Left kidney (tissue), 1 donor: ENCODE measurements at regions not wholly inside any gene's neighbourhood (a gene's known extent, or its start where the extent isn't known, plus 50 kb on each side); places are given as distances from the start of the nearest gene placed in this dataset.

Experiments used
- DNase-seq: peaks from one replicate; pipeline ENCODE4 v3.0.0-alpha.2; 2013

DNA sequence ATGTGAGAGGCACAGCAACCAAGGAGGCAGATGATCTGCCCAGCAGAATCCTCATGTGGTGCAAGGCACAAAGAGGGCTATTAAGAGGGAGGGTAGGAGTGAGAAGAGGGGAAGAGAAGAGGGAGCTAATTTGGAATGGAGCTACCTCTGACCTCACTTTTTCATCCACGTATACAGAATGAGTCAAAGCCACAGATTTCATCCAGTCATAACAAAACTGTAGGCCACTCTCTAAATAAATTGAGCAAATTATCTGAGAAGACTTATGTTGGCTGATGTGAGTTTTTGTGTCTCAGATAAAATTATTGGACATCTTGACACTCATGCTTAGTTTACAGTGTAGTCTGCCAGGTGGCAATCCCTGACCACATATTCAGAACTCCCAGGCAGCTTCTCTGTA lies 325.6 kb downstream of the TTLL7 start:
- DNase-seq, result no peak

- no peak for DNase-seq
These were observed 327.3 kb downstream of the TTLL7 start for GRCh38 chr1:83671586-83671985.

DNA sequence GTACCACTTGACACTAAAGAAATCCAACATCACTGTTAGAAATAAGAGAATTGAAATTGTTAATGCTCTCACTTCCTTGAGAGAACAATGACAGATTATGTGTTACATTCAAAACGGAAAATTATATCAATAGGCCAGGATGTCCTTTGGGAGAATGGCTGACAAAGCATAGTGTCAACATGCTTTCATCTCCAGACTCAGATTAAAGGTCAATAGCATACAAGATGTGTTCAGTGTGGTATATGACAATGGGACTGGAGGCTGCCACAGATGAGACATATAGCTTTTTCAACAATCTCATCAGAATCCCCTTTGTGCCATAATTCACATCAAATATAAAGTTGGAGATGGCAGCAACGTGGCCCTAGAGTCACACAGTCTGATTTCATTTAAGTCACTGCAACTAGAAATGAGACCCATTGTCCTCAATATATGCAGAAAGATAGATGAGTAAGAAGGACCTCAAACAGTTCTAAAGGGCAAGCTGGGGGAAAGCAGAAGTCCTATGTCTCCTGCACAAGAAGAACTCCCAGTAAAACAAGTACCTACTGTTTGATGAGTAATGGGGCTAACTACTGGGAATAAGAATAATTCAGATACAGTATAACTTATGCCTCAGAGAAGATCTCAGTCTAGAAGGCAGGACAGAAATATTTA lies 327.9 kb downstream of the TTLL7 start:
- no peak for DNase-seq

DNA sequence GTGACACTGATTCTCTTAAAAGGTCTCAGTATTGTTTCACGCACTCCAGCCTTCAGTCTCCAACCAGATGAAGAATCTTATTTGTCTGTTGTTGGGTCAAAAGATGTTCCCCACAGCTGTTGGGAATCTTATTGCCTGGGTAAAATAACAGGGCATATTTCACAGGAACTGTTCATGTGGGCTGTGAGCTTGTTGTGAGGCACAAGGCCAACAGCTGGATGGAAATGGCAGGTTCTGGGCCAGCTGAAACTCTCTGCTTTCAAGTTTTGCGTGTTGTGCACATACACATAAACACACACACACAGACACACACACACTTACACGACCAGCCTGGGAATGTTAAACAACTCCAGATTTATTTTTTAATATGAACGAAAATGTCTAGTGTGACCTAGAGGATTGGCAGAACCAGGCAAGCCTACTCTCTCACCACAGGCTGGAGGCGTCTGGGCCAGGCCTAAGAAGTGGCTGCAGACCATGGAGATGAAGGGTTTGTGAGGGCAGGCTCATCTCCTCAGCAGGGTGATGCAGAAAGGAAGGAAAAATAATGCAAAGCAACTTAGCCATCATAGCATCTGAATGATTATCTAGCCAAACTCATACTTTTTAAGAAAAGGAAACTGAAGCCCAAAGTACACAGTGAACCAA lies 357.0 kb downstream of the TTLL7 start:
- DNase-seq, result no peak

DNA sequence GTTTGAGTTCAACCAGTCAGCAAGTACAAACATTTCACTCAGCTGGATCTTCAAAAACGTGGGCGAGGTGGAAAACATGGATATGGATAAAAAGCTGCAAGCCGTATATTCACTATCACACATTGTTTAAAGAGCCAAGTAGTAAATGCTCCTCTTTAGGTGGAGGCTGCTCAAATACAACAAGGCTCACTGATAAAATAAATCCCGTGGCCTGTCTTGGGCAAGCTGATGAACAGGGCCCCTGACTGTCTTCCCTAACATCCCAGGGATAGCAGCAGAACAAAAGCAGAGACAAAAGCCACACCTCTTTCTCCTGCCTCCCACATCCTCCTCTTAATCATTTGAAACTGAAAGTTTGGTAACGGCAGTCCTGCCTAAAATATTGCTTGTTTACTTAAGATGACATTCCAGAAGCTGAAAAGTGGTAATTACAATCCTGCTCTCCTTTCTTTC lies 357.7 kb downstream of the TTLL7 start:
- DNase-seq, result peak; percentile 34

DNA sequence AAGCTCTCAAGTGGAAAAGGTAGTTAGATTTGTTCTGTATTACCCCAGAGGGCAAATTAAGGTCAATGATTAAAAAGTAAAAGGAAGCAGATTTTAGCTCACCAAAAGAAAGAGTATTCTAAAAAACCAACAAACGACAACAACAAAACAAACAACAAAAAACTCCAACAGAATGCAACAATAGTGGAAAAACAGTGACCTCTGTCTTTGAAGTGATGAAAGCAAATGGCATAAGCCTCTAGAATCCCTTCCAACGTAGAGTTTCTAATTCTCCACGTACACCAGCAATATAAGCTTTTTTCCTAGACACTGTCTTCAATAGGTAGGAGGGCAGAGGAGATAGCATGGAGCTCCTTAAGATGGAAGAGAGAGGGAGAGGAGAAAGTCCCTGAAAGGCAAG lies 359.1 kb downstream of the TTLL7 start:
- no peak for DNase-seq

GRCh38 chr1:83637586-83637985 lies 361.3 kb downstream of the TTLL7 start:
- DNase-seq, result no peak

GRCh38 chr1:83637009-83637408 lies 361.9 kb downstream of the TTLL7 start:
- DNase-seq, result no peak

GRCh38 chr1:83632906-83633305 lies 366.0 kb downstream of the TTLL7 start:
- no peak for DNase-seq

GRCh38 chr1:83631851-83632250 lies 367.1 kb downstream of the TTLL7 start:
- no peak for DNase-seq

GRCh38 chr1:83627045-83627444 lies 371.9 kb downstream of the TTLL7 start:
- no peak for DNase-seq

- DNase-seq, result no peak
These were observed 372.3 kb downstream of the TTLL7 start for GRCh38 chr1:83626603-83627002.

DNA sequence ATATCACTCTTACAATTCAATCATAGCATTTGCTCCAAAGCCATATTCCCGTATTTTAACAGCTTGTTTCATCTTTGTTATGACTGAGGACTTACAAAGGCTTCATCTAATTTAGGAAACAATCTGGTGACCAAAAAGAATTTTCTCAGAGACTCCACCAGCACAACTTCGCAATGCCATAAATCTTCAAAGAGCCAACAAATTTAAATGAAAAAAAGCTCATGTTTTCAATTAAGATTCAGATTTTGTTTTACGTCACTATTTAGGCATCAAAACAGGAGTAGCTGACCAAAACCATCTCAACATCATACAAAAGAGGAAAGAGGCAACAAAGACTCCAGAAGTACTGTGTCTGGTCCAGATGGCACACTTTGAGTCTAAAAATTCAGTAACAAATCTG lies 373.3 kb downstream of the TTLL7 start:
- no peak for DNase-seq

- no peak for DNase-seq
These were observed 378.9 kb downstream of the TTLL7 start for GRCh38 chr1:83620016-83620415.

- DNase-seq, result no peak
These were observed 379.6 kb downstream of the TTLL7 start for GRCh38 chr1:83619170-83619896.

DNA sequence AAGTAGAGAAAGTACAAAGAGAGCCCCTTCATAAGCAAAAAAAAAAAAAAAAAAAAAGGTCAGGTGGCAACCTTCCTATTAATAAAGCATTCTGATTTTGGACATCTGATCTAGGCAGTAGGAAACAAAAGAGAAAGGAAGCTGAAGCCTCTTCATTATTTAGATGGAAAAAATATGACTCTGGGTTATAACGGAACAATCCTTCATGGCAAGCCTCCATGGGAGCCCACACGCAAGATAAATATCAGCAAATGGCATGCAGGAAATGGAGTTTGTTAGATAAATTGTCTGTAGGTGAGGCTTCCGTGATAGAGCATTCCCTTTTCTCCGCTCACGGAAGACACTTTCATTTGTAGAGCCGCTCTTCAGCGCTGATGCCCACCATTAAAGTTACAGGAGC lies 381.0 kb downstream of the TTLL7 start:
- no peak for DNase-seq

- DNase-seq, result no peak
These were observed 383.6 kb downstream of the TTLL7 start for GRCh38 chr1:83615370-83615769.

- no peak for DNase-seq
These were observed 392.4 kb downstream of the TTLL7 start for GRCh38 chr1:83606416-83606955.

GRCh38 chr1:83596331-83596730 lies 402.6 kb downstream of the TTLL7 start:
- DNase-seq, result no peak

GRCh38 chr1:83593073-83593472 lies 405.9 kb downstream of the TTLL7 start:
- DNase-seq, result no peak

DNA sequence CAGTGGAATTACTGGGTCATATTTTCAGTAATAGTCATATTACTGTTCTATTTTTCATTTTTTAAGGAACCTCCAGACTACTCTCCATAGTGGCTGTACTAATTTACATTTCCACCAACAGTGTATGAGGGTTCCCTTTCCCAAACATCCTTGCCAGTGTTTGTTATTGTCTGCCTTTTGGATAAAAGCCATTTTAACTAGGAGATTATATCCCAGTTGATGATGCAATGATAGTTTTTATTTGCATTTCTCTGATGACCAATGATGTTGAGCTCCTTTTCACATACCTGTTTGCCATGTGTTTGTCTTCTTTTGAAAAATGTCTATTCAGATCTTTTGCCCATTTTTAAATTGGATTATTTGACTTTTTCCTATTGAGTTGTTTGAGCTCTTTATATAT lies 410.8 kb downstream of the TTLL7 start:
- no peak for DNase-seq

DNA sequence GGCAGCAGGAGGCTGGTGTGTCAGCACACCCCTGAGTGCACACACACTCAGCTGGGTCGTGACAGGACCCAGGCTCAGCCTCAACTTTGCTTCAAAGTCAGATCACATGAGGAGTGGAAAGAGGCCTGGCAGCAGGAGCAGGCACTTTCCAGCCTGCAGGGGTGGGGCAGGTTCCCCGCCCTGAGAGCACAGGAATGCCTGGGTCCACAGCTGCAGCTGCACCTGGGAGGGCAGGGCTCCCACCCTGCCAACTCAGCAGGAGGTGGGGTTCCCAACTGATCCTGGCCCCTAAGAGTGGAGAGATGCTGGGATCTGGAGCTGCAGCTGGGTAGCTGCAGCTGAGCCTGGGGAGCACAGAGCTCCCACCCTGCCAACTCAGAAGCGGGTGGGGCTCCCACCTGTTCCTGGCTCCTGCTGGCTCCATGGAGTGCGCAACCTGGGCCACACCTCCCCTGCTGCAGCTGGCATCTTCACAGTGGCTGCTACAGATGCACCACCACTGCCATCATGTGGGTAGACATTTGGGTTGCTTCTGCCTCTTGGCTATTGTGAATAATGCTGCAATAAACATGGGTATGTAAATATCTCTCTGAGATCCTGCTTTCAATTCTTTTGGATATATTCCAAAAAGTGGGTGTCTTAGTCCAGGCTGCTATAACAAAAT lies 415.4 kb downstream of the TTLL7 start:
- DNase-seq, result no peak

- DNase-seq, result no peak
These were observed 417.2 kb downstream of the TTLL7 start for GRCh38 chr1:83581747-83582146.
